HAP-1 (cell line): ENCODE measurements at regions not wholly inside any gene's neighbourhood (a gene's known extent, or its start where the extent isn't known, plus 50 kb on each side); places are given as distances from the start of the nearest gene placed in this dataset.

Experiments used
- DNase-seq, 2 experiments: peaks; one replicate each; pipeline ENCODE4 v3.0.0-alpha.2; 2016 to 2020; ENCODE audit warnings: low spot score in 2 of 2
- H3K27me3 ChIP-seq: fragments of 250-450 bp; sonication (Bioruptor Pico); 2 replicates; pipeline ENCODE4 v1.5.1; 2020; ENCODE audit warnings: low read depth, mild to moderate bottlenecking, moderate library complexity
- H3K36me3 ChIP-seq: fragments of 250-450 bp; sonication (Bioruptor Pico); replicated peaks from 2 replicates; pipeline ENCODE4 v1.5.1; 2020; ENCODE audit warnings: mild to moderate bottlenecking
- H3K4me1 ChIP-seq: fragments of 250-450 bp; sonication (Bioruptor Pico); 2 replicates; pipeline ENCODE4 v1.5.1; 2020; ENCODE audit warnings: mild to moderate bottlenecking
- H3K4me3 ChIP-seq: fragments of 250-450 bp; sonication (Bioruptor Pico); 2 replicates; pipeline ENCODE4 v1.5.1; 2020; ENCODE audit warnings: mild to moderate bottlenecking, moderate library complexity
- H3K9me3 ChIP-seq: fragments of 250-450 bp; sonication (Bioruptor Pico); 2 replicates; pipeline ENCODE4 v1.5.1; 2020; ENCODE audit warnings: mild to moderate bottlenecking, moderate library complexity
- in situ Hi-C: fragments of 300-500 bp; cut with MboI; formaldehyde crosslinking; loops from 3 replicates; pipeline ENCODE4 v1.14.3; 2020; ENCODE audit warnings: low sequenced_read_pairs, inconsistent platforms, mixed read lengths

GRCh38 chr13:61831026-61831425 is 415.4 kb upstream of the PCDH20 start:
- in situ Hi-C loops = no loop called here
- DNase-seq = no peak
- H3K4me3 ChIP-seq = no peak overlapping the region

GRCh38 chr13:61830475-61830874 is 414.8 kb upstream of the PCDH20 start:
- in situ Hi-C loops = no loop called here
- H3K27me3 ChIP-seq = no peaks in the 10 kb centered on the region
- no peaks in the 10 kb centered on the region for H3K36me3 ChIP-seq
- H3K4me3 ChIP-seq = no peak overlapping the region
- no peak for DNase-seq
- H3K9me3 ChIP-seq = no peaks in the 10 kb centered on the region; the same call in 1 of the 2 replicates
- peaks cover 3% of the 10 kb centered on the region for H3K4me1 ChIP-seq

More at GRCh38 chr13:61831026-61831425, 415.4 kb upstream of the PCDH20 start:
- peaks cover 3% of the 10 kb centered on the region for H3K4me1 ChIP-seq
- H3K27me3 ChIP-seq = no peaks in the 10 kb centered on the region
- no peaks in the 10 kb centered on the region; the same call in 1 of the 2 replicates for H3K9me3 ChIP-seq
- H3K36me3 ChIP-seq = no peaks in the 10 kb centered on the region

GRCh38 chr13:61824168-61824567 is 408.5 kb upstream of the PCDH20 start:
- in situ Hi-C loops = no loop called here
- peak; percentile 11 to 96 for DNase-seq
- Histone ChIP-seq H3K36me3 (no peaks in the 10 kb centered on the region), H3K9me3 (no peaks in the 10 kb centered on the region), H3K4me3 (no peak overlapping the region), H3K4me1 (peaks cover 20% of the 10 kb centered on the region), H3K27me3 (no peaks in the 10 kb centered on the region)

GRCh38 chr13:61812286-61812685 is 396.6 kb upstream of the PCDH20 start:
- in situ Hi-C loops = no loop called here
- no peaks in the 10 kb centered on the region for H3K4me1 ChIP-seq
- no peaks in the 10 kb centered on the region for H3K36me3 ChIP-seq

GRCh38 chr13:61810065-61810464 is 394.4 kb upstream of the PCDH20 start:
- Histone ChIP-seq H3K4me1 (no peaks in the 10 kb centered on the region), H3K36me3 (no peaks in the 10 kb centered on the region), H3K4me3 (no peak overlapping the region), H3K9me3 (peaks cover 4% of the 10 kb centered on the region; the same call in 1 of the 2 replicates), H3K27me3 (no peaks in the 10 kb centered on the region)
- DNase-seq = no peak
- in situ Hi-C loops = no loop called here

More at GRCh38 chr13:61812286-61812685, 396.6 kb upstream of the PCDH20 start:
- Histone ChIP-seq H3K4me3 (no peak overlapping the region), H3K27me3 (no peaks in the 10 kb centered on the region), H3K9me3 (no peaks in the 10 kb centered on the region)
- no peak for DNase-seq

GRCh38 chr13:61797397-61797796 is 381.7 kb upstream of the PCDH20 start:
- in situ Hi-C loops = no loop called here
- DNase-seq = no peak
- no peaks in the 10 kb centered on the region for H3K9me3 ChIP-seq
- H3K27me3 ChIP-seq = no peaks in the 10 kb centered on the region
- no peak overlapping the region for H3K4me3 ChIP-seq
- H3K36me3 ChIP-seq = no peaks in the 10 kb centered on the region
- no peaks in the 10 kb centered on the region for H3K4me1 ChIP-seq

GRCh38 chr13:61795580-61795979 is 379.9 kb upstream of the PCDH20 start:
- Histone ChIP-seq H3K4me3 (no peak overlapping the region), H3K27me3 (no peaks in the 10 kb centered on the region), H3K9me3 (no peaks in the 10 kb centered on the region), H3K4me1 (no peaks in the 10 kb centered on the region), H3K36me3 (no peaks in the 10 kb centered on the region)
- DNase-seq = no peak
- in situ Hi-C loops = no loop called here

- Histone ChIP-seq H3K36me3 (no peaks in the 10 kb centered on the region), H3K4me1 (peaks cover 13% of the 10 kb centered on the region), H3K27me3 (no peaks in the 10 kb centered on the region), H3K4me3 (no peak overlapping the region), H3K9me3 (no peaks in the 10 kb centered on the region)
- in situ Hi-C loops = no loop called here
- no peak for DNase-seq
Measured at GRCh38 chr13:61779456-61779855, 363.8 kb upstream of the PCDH20 start.

- Histone ChIP-seq H3K36me3 (no peaks in the 10 kb centered on the region), H3K9me3 (no peaks in the 10 kb centered on the region), H3K4me3 (no peak overlapping the region), H3K27me3 (no peaks in the 10 kb centered on the region), H3K4me1 (peaks cover 13% of the 10 kb centered on the region)
- in situ Hi-C loops = no loop called here
- peak; percentile 65 to 75 for DNase-seq
Measured at GRCh38 chr13:61778531-61778930, 362.9 kb upstream of the PCDH20 start.

GRCh38 chr13:61777899-61778298 is 362.2 kb upstream of the PCDH20 start:
- Histone ChIP-seq H3K9me3 (no peaks in the 10 kb centered on the region), H3K4me1 (peaks cover 13% of the 10 kb centered on the region), H3K4me3 (no peak overlapping the region), H3K36me3 (no peaks in the 10 kb centered on the region), H3K27me3 (no peaks in the 10 kb centered on the region)
- in situ Hi-C loops = no loop called here
- no peak for DNase-seq

- in situ Hi-C loops = no loop called here
- no peaks in the 10 kb centered on the region for H3K9me3 ChIP-seq
- peaks cover 13% of the 10 kb centered on the region for H3K4me1 ChIP-seq
- no peaks in the 10 kb centered on the region for H3K36me3 ChIP-seq
- no peak for DNase-seq
- no peaks in the 10 kb centered on the region for H3K27me3 ChIP-seq
- H3K4me3 ChIP-seq = no peak overlapping the region
Measured at GRCh38 chr13:61777271-61777670, 361.6 kb upstream of the PCDH20 start.

- in situ Hi-C loops = no loop called here
- DNase-seq = no peak
Measured at GRCh38 chr13:61774903-61775302, 359.3 kb upstream of the PCDH20 start.

GRCh38 chr13:61770681-61771080 is 355.0 kb upstream of the PCDH20 start:
- Histone ChIP-seq H3K36me3 (no peaks in the 10 kb centered on the region), H3K4me1 (peaks cover 12% of the 10 kb centered on the region), H3K9me3 (no peaks in the 10 kb centered on the region), H3K27me3 (no peaks in the 10 kb centered on the region), H3K4me3 (no peak overlapping the region)
- in situ Hi-C loops = no loop called here
- DNase-seq = peak; percentile 8 to 20

More at GRCh38 chr13:61774903-61775302, 359.3 kb upstream of the PCDH20 start:
- no peak overlapping the region for H3K4me3 ChIP-seq
- H3K4me1 ChIP-seq = peaks cover 25% of the 10 kb centered on the region
- H3K36me3 ChIP-seq = no peaks in the 10 kb centered on the region
- H3K27me3 ChIP-seq = no peaks in the 10 kb centered on the region
- no peaks in the 10 kb centered on the region for H3K9me3 ChIP-seq

GRCh38 chr13:61768175-61768574 is 352.5 kb upstream of the PCDH20 start:
- in situ Hi-C loops = no loop called here

GRCh38 chr13:61766667-61767058 is 351.0 kb upstream of the PCDH20 start:
- no peaks in the 10 kb centered on the region for H3K9me3 ChIP-seq
- no peak overlapping the region for H3K4me3 ChIP-seq
- peaks cover 12% of the 10 kb centered on the region for H3K4me1 ChIP-seq
- in situ Hi-C loops = no loop called here
- no peak for DNase-seq
- no peaks in the 10 kb centered on the region for H3K36me3 ChIP-seq
- no peaks in the 10 kb centered on the region for H3K27me3 ChIP-seq

More at GRCh38 chr13:61768175-61768574, 352.5 kb upstream of the PCDH20 start:
- H3K9me3 ChIP-seq = no peaks in the 10 kb centered on the region
- H3K27me3 ChIP-seq = no peaks in the 10 kb centered on the region
- H3K4me1 ChIP-seq = peaks cover 12% of the 10 kb centered on the region
- H3K4me3 ChIP-seq = no peak overlapping the region
- no peaks in the 10 kb centered on the region for H3K36me3 ChIP-seq
- no peak for DNase-seq
